ENCODE measurements at regions not wholly inside any gene's neighbourhood (a gene's known extent, or its start where the extent isn't known, plus 50 kb on each side); places are given as distances from the start of the nearest gene placed in this dataset.

DNA sequence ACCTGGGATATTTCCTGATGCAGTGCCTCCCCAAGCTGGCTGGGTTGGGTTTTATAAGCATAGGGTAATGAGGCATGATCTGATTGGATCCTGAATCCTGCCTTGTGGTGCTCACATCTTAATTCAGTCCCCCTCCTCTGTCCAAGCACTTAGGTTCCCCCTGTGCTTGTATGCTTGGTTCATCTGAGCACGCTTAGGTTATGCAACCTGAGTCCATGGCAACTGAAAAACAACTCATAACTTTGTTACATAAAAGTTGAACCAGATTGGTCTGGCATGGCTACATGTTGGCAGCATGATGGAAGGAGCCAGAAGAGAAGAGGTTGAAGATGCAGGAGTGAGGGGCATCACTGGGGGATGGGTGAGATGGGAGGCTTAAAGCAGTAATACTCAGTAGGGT, 57.3 kb upstream of the OSBPL3 start:
- TF ChIP-seq, protein P1, sequence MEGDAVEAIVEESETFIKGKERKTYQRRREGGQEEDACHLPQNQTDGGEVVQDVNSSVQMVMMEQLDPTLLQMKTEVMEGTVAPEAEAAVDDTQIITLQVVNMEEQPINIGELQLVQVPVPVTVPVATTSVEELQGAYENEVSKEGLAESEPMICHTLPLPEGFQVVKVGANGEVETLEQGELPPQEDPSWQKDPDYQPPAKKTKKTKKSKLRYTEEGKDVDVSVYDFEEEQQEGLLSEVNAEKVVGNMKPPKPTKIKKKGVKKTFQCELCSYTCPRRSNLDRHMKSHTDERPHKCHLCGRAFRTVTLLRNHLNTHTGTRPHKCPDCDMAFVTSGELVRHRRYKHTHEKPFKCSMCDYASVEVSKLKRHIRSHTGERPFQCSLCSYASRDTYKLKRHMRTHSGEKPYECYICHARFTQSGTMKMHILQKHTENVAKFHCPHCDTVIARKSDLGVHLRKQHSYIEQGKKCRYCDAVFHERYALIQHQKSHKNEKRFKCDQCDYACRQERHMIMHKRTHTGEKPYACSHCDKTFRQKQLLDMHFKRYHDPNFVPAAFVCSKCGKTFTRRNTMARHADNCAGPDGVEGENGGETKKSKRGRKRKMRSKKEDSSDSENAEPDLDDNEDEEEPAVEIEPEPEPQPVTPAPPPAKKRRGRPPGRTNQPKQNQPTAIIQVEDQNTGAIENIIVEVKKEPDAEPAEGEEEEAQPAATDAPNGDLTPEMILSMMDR (IDR thresholded peaks at IDR 0.05; ENCODE audit: unreplicated experiment) = no peak
- no peak overlapping the region for H3K4me3 Mint-ChIP-seq (ENCODE audit: low read depth, unreplicated experiment)
- H3K4me1 Mint-ChIP-seq (ENCODE audit: low read depth, unreplicated experiment) = peaks cover 20% of the 10 kb centered on the region
- BruUV-seq (replicated peaks) = no TSS peak
- peaks cover 12% of the 10 kb centered on the region for H3K9me3 Mint-ChIP-seq (ENCODE audit: low read depth, unreplicated experiment)
- no peak for DNase-seq
- no peaks in the 10 kb centered on the region for H3K36me3 Mint-ChIP-seq (ENCODE audit: insufficient read depth, unreplicated experiment)
- intact Hi-C loops (cut with micrococcal nuclease; ENCODE audit: unreplicated experiment) = no loop called here
- H3K27me3 Mint-ChIP-seq (ENCODE audit: unreplicated experiment) = no peaks in the 10 kb centered on the region
- CTCF ChIA-PET = interaction anchor here (1.1 kb wide), 1 partner anchor 32 kb away, joined by 3 read pairs; no protein-coding TSS in a partner anchor
- H3K27ac Mint-ChIP-seq (ENCODE audit: unreplicated experiment) = peak overlapping the region; percentile 10

DNA sequence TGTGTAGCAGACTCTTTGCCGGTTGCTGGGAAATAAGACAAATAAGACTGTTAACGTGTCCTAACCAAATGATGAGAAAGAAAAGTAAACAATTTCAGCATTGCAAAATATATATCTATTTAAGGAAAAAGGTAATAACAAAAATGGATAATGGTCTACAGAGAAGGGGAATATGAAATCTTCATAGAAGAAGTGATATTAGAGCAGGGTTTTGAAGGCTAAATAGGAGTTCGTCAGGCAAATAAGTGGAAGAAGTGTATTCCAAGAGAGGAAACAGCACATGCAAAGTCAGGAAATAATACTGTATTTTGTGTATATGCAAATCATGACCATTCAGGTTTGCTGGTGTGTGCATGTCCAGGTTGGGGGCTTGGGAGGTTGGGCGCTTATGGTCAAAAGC, 55.3 kb upstream of the OSBPL3 start:
- TF ChIP-seq, protein P1 (IDR thresholded peaks at IDR 0.05; ENCODE audit: unreplicated experiment) = no peak
- CTCF ChIA-PET = interaction anchor here (0.6 kb wide), 1 partner anchor 18 kb away, joined by 3 read pairs; no protein-coding TSS in a partner anchor
- no TSS peak for BruUV-seq (replicated peaks)

DNA sequence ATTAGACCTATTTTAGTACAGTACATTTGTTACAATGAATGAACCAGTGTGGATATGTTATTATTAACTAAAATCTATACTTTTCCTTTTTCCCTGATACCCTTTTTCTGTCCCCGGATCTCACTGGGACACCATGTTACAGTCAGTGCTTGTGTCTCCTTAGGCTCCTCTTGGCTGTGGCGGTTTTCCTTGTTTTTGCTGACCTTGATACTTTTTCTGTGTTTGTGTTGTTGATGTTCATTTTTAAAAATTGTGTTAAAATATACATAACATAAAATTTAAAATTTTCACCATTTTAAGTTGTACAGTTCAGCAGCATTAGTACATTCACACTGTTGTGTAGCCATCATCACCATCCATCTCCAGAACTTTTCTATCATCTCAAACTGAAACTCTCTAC, 54.2 kb upstream of the OSBPL3 start:
- H3K9me3 Mint-ChIP-seq (ENCODE audit: low read depth, unreplicated experiment) = peaks cover 12% of the 10 kb centered on the region
- CTCF ChIA-PET = no interaction called here
- H3K27me3 Mint-ChIP-seq (ENCODE audit: unreplicated experiment) = no peaks in the 10 kb centered on the region
- TF ChIP-seq, protein P1 (IDR thresholded peaks at IDR 0.05; ENCODE audit: unreplicated experiment) = no peak
- H3K27ac Mint-ChIP-seq (ENCODE audit: unreplicated experiment) = no peak overlapping the region
- no TSS peak for BruUV-seq (replicated peaks)
- H3K4me3 Mint-ChIP-seq (ENCODE audit: low read depth, unreplicated experiment) = no peak overlapping the region
- H3K4me1 Mint-ChIP-seq (ENCODE audit: low read depth, unreplicated experiment) = peaks cover 43% of the 10 kb centered on the region
- no peak for DNase-seq
- H3K36me3 Mint-ChIP-seq (ENCODE audit: insufficient read depth, unreplicated experiment) = peaks cover 1% of the 10 kb centered on the region
- intact Hi-C loops (cut with micrococcal nuclease; ENCODE audit: unreplicated experiment) = no loop called here

More for the DNA sequence above, 55.3 kb upstream of the OSBPL3 start:
- intact Hi-C loops (cut with micrococcal nuclease; ENCODE audit: unreplicated experiment) = no loop called here
- Mint-ChIP-seq H3K9me3 (ENCODE audit: low read depth, unreplicated experiment) (peaks cover 12% of the 10 kb centered on the region), H3K36me3 (ENCODE audit: insufficient read depth, unreplicated experiment) (no peaks in the 10 kb centered on the region), H3K27ac (ENCODE audit: unreplicated experiment) (no peak overlapping the region), H3K27me3 (ENCODE audit: unreplicated experiment) (no peaks in the 10 kb centered on the region), H3K4me3 (ENCODE audit: low read depth, unreplicated experiment) (no peak overlapping the region), H3K4me1 (ENCODE audit: low read depth, unreplicated experiment) (peaks cover 39% of the 10 kb centered on the region)
- no peak for DNase-seq

- Mint-ChIP-seq H3K9me3 (ENCODE audit: low read depth, unreplicated experiment) (peaks cover 12% of the 10 kb centered on the region), H3K36me3 (ENCODE audit: insufficient read depth, unreplicated experiment) (peaks cover 11% of the 10 kb centered on the region), H3K27me3 (ENCODE audit: unreplicated experiment) (no peaks in the 10 kb centered on the region), H3K4me1 (ENCODE audit: low read depth, unreplicated experiment) (peaks cover 54% of the 10 kb centered on the region), H3K27ac (ENCODE audit: unreplicated experiment) (peak overlapping the region; percentile 51), H3K4me3 (ENCODE audit: low read depth, unreplicated experiment) (no peak overlapping the region)
- CTCF ChIA-PET = interaction anchor here (1.0 kb wide), 1 partner anchor 37 kb away, joined by 3 read pairs; no protein-coding TSS in a partner anchor
- intact Hi-C loops (cut with micrococcal nuclease; ENCODE audit: unreplicated experiment) = no loop called here
- no TSS peak for BruUV-seq (replicated peaks)
- TF ChIP-seq, protein P1 (IDR thresholded peaks at IDR 0.05; ENCODE audit: unreplicated experiment) = no peak
- DNase-seq = no peak
These were observed 53.1 kb upstream of the OSBPL3 start for GRCh38 chr7:25032774-25033743.

Data from Calu3 (cell line).